ENCODE measurements at regions not wholly inside any gene's neighbourhood (a gene's known extent, or its start where the extent isn't known, plus 50 kb on each side); places are given as distances from the start of the nearest gene placed in this dataset.

DNA sequence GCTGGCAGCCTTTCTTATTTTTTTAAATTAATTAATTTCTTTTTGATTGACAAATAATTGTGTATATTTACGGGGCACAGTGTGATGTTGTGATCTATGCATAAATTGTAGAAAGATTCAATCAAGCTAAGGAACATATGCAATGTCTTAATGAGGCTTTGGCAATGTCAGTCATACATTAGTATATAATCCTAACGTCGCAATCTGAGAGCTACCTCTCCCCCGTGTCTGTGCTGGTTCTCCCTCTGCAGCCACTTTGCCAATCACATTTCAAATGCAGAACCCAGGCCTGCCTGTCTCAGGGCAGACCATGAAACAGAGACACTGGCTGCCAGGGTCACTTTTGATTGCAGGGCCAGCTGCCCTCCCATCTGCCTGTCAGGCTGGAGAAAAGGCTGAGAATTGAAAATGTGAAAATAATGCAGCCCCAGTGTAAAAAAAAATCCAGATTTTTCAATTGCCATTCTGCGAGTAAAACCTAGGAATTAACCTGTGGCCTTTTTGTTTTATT lies 56.3 kb downstream of the SLC24A2 start:
- CTCF ChIA-PET: interaction anchor here (1.2 to 2.0 kb wide), 2 partner anchors 11 to 43 kb away, joined by 3 to 6 read pairs; no protein-coding TSS in a partner anchor
- DNase-seq (ENCODE audit: extremely low spot score): no peak
- no peak for TF ChIP-seq CTCF (IDR thresholded peaks at IDR 0.05; ENCODE audit: control extremely low read depth, extremely low read depth, low read depth, missing control alignments)
- POLR2A ChIA-PET: no interaction called here

DNA sequence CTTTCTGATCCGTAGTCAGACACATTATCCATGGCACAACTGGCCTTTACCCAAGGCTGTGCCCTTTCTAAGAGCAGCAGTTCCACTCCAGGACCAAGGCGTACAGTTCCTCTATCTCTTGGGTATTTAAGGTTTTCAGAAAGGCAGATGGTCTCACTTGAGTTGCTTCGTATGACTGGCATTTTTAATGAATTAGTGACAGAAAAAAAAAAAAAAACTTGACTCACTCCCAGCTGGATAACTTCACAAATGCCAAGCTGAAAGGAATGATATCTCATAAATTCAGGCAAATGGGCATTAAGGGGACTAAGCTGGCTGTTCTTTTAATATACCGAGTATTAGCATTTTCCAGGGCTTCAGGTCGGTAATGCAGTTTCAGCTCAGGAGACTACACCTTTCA lies 60.7 kb downstream of the SLC24A2 start:
- POLR2A ChIA-PET: no interaction called here
- CTCF ChIA-PET: no interaction called here
- no peak for DNase-seq (ENCODE audit: extremely low spot score)
- no peak for TF ChIP-seq CTCF (IDR thresholded peaks at IDR 0.05; ENCODE audit: control extremely low read depth, extremely low read depth, low read depth, missing control alignments)

DNA sequence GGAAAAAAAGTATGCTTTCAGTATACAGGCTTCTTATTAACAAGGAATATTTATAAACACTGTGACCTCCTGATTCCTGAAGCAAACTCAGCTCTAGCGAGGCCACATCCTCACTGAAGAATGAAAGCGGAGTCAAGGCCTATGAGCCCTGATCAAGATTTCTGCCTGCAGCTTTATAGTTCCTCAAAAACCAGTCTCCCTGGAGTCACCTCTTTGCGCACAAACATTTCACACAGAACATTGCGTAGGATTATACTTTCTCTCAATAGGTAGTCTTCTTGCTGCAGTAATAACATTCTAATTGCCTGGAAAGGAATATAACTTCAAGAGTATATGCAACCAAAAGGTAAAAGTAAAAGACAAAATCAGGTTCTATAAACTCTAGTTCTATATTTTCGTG lies 62.9 kb downstream of the SLC24A2 start:
- no peak for TF ChIP-seq CTCF (IDR thresholded peaks at IDR 0.05; ENCODE audit: control extremely low read depth, extremely low read depth, low read depth, missing control alignments)
- POLR2A ChIA-PET: no interaction called here
- DNase-seq (ENCODE audit: extremely low spot score): no peak
- CTCF ChIA-PET: no interaction called here

DNA sequence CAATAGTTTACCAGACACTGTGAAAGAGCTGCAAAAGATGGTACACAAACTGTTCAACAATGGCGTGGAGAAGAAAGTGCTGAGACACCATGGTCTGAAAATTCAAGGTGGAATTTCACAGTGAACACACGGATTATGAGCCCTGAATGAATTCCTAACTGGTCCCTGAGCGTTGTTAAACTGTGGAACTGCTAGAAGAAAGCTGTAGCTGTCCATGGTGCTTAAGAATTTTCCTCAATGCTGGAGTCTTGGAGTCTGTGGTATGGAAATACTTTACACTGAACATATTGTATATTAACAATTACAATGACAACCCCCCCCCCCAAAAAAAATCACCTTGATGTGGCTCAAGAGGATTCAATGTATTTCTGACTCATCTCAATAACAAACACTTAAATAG lies 68.5 kb downstream of the SLC24A2 start:
- POLR2A ChIA-PET: no interaction called here
- no peak for DNase-seq (ENCODE audit: extremely low spot score)
- TF ChIP-seq CTCF (IDR thresholded peaks at IDR 0.05; ENCODE audit: control extremely low read depth, extremely low read depth, low read depth, missing control alignments): no peak
- CTCF ChIA-PET: no interaction called here

GRCh38 chr9:19703702-19704101 lies 85.1 kb downstream of the SLC24A2 start:
- ChIA-PET POLR2A (no interaction called here), CTCF (no interaction called here)
- no peak for TF ChIP-seq CTCF (IDR thresholded peaks at IDR 0.05; ENCODE audit: control extremely low read depth, extremely low read depth, low read depth, missing control alignments)
- no peak for DNase-seq (ENCODE audit: extremely low spot score)

DNA sequence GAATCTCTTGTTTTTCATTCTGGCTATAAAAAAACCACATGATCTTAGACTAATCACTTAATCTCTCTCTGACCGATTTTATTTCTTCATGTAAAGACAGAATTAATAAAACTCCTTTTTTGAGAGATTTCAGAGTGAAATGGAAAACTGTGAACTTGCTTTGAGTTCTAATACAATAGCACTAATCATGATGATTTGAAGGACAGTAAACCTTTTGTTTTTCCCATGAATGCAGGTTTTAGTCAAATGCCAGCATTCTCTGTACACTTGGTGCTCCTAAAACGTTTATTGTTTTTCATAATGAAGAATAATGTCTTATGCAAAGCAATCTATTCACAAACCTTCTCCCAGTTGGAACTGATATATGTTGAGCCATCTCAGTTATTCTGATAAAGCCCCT lies 86.8 kb downstream of the SLC24A2 start:
- TF ChIP-seq CTCF (IDR thresholded peaks at IDR 0.05; ENCODE audit: control extremely low read depth, extremely low read depth, low read depth, missing control alignments): no peak
- ChIA-PET POLR2A (no interaction called here), CTCF (no interaction called here)
- no peak for DNase-seq (ENCODE audit: extremely low spot score)

DNA sequence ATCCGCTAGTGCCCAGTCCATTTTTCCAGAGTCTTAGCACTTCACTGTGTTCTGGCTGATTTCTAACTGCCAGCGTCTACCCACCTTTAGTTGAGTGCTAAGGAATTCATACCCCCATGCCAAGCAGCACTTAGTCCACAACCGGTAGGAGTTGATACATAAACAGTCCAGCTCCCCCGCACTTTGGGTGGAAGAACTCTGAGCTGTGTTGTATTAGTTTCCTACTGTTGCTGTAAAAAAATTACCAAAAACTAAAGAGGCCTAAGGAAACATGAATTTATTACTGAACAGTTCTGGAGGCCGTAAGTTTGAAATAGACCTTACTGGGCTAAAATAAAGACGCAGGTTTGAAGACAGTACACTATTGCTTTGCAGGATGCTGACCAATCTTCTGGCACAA lies 87.6 kb downstream of the SLC24A2 start:
- CTCF ChIA-PET: no interaction called here
- POLR2A ChIA-PET: no interaction called here

More for the DNA sequence above, 87.6 kb downstream of the SLC24A2 start:
- no peak for DNase-seq (ENCODE audit: extremely low spot score)
- no peak for TF ChIP-seq CTCF (IDR thresholded peaks at IDR 0.05; ENCODE audit: control extremely low read depth, extremely low read depth, low read depth, missing control alignments)

All from GM10248 (cell line).